ENCODE measurements at regions not wholly inside any gene's neighbourhood (a gene's known extent, or its start where the extent isn't known, plus 50 kb on each side); places are given as distances from the start of the nearest gene placed in this dataset.
"Not testable (repeated sequence)": the region's sequence is repeated elsewhere in the genome, so short reads cannot be mapped to it uniquely, and the experiment has no call there.

- DNase-seq (no peak), ATAC-seq (ENCODE audit: low FRiP score in 2 of 2) (no peak)
- no peaks in the 10 kb centered on the region for H3K9me3 ChIP-seq
- no peaks in the 10 kb centered on the region for H3K36me3 ChIP-seq
- H3K4me1 ChIP-seq: no peaks in the 10 kb centered on the region
- 40 to 49% methylated on average over 4 of the region's 4 CpGs for WGBS, 2 donors
- no peak overlapping the region for H3K4me3 ChIP-seq
- H3K27me3 ChIP-seq: no peaks in the 10 kb centered on the region
- TF ChIP-seq CTCF (IDR thresholded peaks at IDR 0.05) (no peak), POLR2AphosphoS5 (IDR thresholded peaks at IDR 0.05) (no peak), EP300 (IDR thresholded peaks at IDR 0.05) (no peak), POLR2A (IDR thresholded peaks at IDR 0.05) (no peak)
- H3K27ac ChIP-seq: no peak overlapping the region
Observed at GRCh38 chr10:109737009-109737408, 186.3 kb downstream of the XPNPEP1 start.

DNA sequence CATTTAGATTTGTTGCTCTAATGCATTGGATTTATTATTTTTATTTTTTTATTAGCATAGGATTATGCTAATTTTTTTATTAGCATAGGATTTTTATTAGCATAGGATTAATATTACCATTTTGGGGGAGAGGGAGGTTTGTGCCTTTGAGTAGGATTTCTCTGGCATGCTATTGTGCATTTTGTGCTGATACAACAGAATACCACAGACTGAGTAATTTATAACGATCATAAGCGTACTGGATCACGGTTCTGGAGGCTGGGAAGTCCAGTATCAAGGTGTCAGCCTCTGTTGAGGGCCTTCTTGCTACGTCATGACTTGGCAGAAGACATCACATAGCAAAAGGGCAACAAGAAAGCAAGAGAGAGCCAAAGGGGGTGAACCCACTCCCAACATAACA, 187.5 kb downstream of the XPNPEP1 start:
- ATAC-seq (ENCODE audit: low FRiP score in 2 of 2): no peak
- no peak for DNase-seq
- H3K36me3 ChIP-seq: no peaks in the 10 kb centered on the region
- no peaks in the 10 kb centered on the region for H3K4me1 ChIP-seq
- H3K27me3 ChIP-seq: no peaks in the 10 kb centered on the region
- TF ChIP-seq POLR2AphosphoS5 (IDR thresholded peaks at IDR 0.05): no peak
- WGBS, 2 donors: 68% methylated on average over 4 of the region's 4 CpGs
- H3K27ac ChIP-seq: no peak overlapping the region
- no peak overlapping the region for H3K4me3 ChIP-seq
- no peaks in the 10 kb centered on the region for H3K9me3 ChIP-seq

DNA sequence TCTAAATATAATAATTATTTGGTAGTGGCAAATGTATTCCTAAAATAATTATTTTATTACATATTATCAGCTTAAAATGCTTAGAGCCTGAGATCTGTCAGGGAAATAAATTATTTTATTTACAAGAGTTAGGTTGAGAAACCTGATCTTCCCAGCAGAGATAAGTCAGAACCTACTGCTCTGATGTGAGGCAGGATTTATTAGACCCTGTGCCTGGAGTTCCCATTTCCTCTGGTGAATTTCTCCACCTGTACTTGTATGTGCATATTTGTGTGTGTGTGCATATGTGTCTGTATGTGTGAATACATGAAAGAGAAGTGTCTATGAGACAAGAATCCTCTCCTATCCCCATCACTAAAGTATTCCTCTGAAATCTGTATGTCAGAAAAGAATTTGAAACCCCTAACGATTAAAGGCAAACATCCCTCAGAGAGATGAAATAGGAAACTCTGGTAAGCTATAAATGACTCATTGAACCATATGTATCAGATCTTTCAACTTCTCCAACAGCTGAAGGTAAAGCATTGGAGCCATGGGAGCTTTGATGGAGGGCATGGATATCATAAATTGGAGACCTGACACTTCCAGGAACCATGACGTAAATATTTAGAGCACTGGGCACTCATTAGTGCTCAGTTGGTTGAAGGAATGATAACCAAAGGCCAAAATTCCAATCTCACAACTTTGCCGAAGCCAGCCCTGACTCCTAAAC, 190.9 kb downstream of the XPNPEP1 start:
- no peaks in the 10 kb centered on the region for H3K9me3 ChIP-seq
- DNase-seq: no peak
- no peak overlapping the region for H3K4me3 ChIP-seq
- TF ChIP-seq CTCF (IDR thresholded peaks at IDR 0.05) (no peak), POLR2AphosphoS5 (IDR thresholded peaks at IDR 0.05) (no peak), POLR2A (IDR thresholded peaks at IDR 0.05) (no peak), EP300 (IDR thresholded peaks at IDR 0.05) (no peak)
- no peaks in the 10 kb centered on the region for H3K27me3 ChIP-seq
- 88 to 89% methylated on average over 3 of the region's 3 CpGs for WGBS, 2 donors
- no peak overlapping the region for H3K27ac ChIP-seq
- no peaks in the 10 kb centered on the region for H3K4me1 ChIP-seq
- no peak for ATAC-seq (ENCODE audit: low FRiP score in 2 of 2)
- H3K36me3 ChIP-seq: no peaks in the 10 kb centered on the region

GRCh38 chr10:109729895-109730294, 193.4 kb downstream of the XPNPEP1 start:
- H3K9me3 ChIP-seq, H3K4me1 ChIP-seq, H3K4me3 ChIP-seq, H3K27ac ChIP-seq, DNase-seq, H3K27me3 ChIP-seq, H3K36me3 ChIP-seq: not testable (repeated sequence)
- ATAC-seq (ENCODE audit: low FRiP score in 2 of 2): peak in 1 of 2 donors; percentile 19
- WGBS, 2 donors: 69 to 85% methylated on average over 4 of the region's 4 CpGs

- 25 to 28% methylated on average over 1 of the region's 1 CpG for WGBS, 2 donors
- ATAC-seq (ENCODE audit: low FRiP score in 2 of 2) (no peak), DNase-seq (no peak)
- Histone ChIP-seq H3K27me3 (no peaks in the 10 kb centered on the region), H3K27ac (no peak overlapping the region), H3K4me1 (no peaks in the 10 kb centered on the region), H3K9me3 (no peaks in the 10 kb centered on the region), H3K4me3 (no peak overlapping the region), H3K36me3 (no peaks in the 10 kb centered on the region)
- TF ChIP-seq CTCF (IDR thresholded peaks at IDR 0.05) (no peak), EP300 (IDR thresholded peaks at IDR 0.05) (no peak), POLR2A (IDR thresholded peaks at IDR 0.05) (no peak), POLR2AphosphoS5 (IDR thresholded peaks at IDR 0.05) (no peak)
Observed at GRCh38 chr10:109727436-109727835, 195.9 kb downstream of the XPNPEP1 start.

- WGBS, 2 donors: 32 to 40% methylated on average over 2 of the region's 2 CpGs
- no peak for TF ChIP-seq POLR2AphosphoS5 (IDR thresholded peaks at IDR 0.05)
- H3K36me3 ChIP-seq: no peaks in the 10 kb centered on the region
- H3K27ac ChIP-seq: no peak overlapping the region
- ATAC-seq (ENCODE audit: low FRiP score in 2 of 2) (no peak), DNase-seq (no peak)
- H3K4me1 ChIP-seq: no peaks in the 10 kb centered on the region
- H3K4me3 ChIP-seq: no peak overlapping the region
- no peaks in the 10 kb centered on the region for H3K9me3 ChIP-seq
- no peaks in the 10 kb centered on the region for H3K27me3 ChIP-seq
Observed at GRCh38 chr10:109726473-109726872, 196.8 kb downstream of the XPNPEP1 start.

Measured in upper lobe of left lung (tissue), 6 donors.